HCT116 (cell line): ENCODE measurements at regions not wholly inside any gene's neighbourhood (a gene's known extent, or its start where the extent isn't known, plus 50 kb on each side); places are given as distances from the start of the nearest gene placed in this dataset.

Experiments used
- ATAC-seq: fragments of 200-7000 bp; cut with Tn5 transposase; 2 replicates; pipeline ENCODE4 v1.9.1; 2020; ENCODE audit warnings: mild to moderate bottlenecking, moderate library complexity
- BruUV-seq: library from RNA; stranded (reverse); fragments of 400-500 nt; replicated peaks from 2 replicates; lab custom pipeline; 2021; lab: Mats Ljungman, UMichigan
- CTCF ChIA-PET: fragments of 300-600 bp; sonication (Branson Sonifier 250); formaldehyde crosslinking; loops from one replicate; lab custom pipeline; 2021; ENCODE audit warnings: antibody characterized with exemption; lab: Charles Lee
- POLR2A ChIA-PET: fragments of 300-600, 350-600 bp; sonication (Branson Sonifier 250); formaldehyde crosslinking; loops from one replicate; lab custom pipeline; 2021; ENCODE audit warnings: antibody characterized with exemption; lab: Charles Lee
- RAD21 ChIA-PET, 2 experiments: fragments of 300-600 bp; sonication (Branson Sonifier 250); formaldehyde crosslinking; loops; one replicate each; lab custom pipeline; 2023; ENCODE audit warnings: low total read pairs in 2 of 2; ENCODE audit not compliant: uncharacterized antibody in 2 of 2, unreplicated experiment in 2 of 2, low non-redundant PET in 1 of 2; lab: Charles Lee
- DNase-seq: peaks from one replicate; pipeline ENCODE4 v3.0.0-alpha.2; 2010; ENCODE audit warnings: low read depth, low spot score
- H2AFZ ChIP-seq: fragments of 200-600 bp; shearing (Covaris generic), sonication (generic); 2 replicates; pipeline ENCODE4 v1.6.1; 2017; ENCODE audit warnings: low read depth, mixed run types, mixed read lengths, antibody characterized with exemption, low read length; ENCODE audit not compliant: poor library complexity, severe bottlenecking
- H3K27ac ChIP-seq: 2 replicates; pipeline ENCODE4 v1.5.1; 2012; ENCODE audit warnings: low read depth, low read length
- H3K27me3 ChIP-seq: fragments of 200-600 bp; sonication (generic); 2 replicates; pipeline ENCODE4 v1.6.1; 2016; ENCODE audit warnings: mixed run types, low read length, mixed read lengths; ENCODE audit not compliant: insufficient read depth
- H3K36me3 ChIP-seq, 2 experiments: fragments of 200-500 bp in 1 of 2; fragments of 200-600 bp in 1 of 2; sonication (Bioruptor generic) in 1 of 2; sonication (generic) in 1 of 2; 2 replicates each; pipeline versions ENCODE4 v1.5.1 to v1.6.1; 2014 to 2016; ENCODE audit warnings: low read length in 2 of 2, inconsistent platforms in 1 of 2, mixed read lengths in 1 of 2, mixed run types in 1 of 2; ENCODE audit not compliant: insufficient read depth in 2 of 2, control insufficient read depth in 1 of 2
- H3K4me1 ChIP-seq, 2 experiments: fragments of 200-600 bp in 1 of 2; sonication (generic) in 1 of 2; 2 replicates each; pipeline versions ENCODE4 v1.5.1 to v1.6.1; 2012 to 2017; ENCODE audit warnings: low read length in 2 of 2, inconsistent platforms in 1 of 2, mild to moderate bottlenecking in 1 of 2, mixed read lengths in 1 of 2, mixed run types in 1 of 2, moderate library complexity in 1 of 2; ENCODE audit not compliant: insufficient read depth in 2 of 2, control insufficient read depth in 1 of 2
- H3K4me2 ChIP-seq: fragments of 200-600 bp; sonication (generic); 2 replicates; pipeline ENCODE4 v1.6.1; 2017; ENCODE audit warnings: mixed run types, low read length, mixed read lengths
- H3K4me3 ChIP-seq, 2 experiments: fragments of 200-600 bp in 1 of 2; sonication (generic) in 1 of 2; replicated peaks in 1 of 2; 2 replicates each; pipeline ENCODE4 v1.5.1; 2011 to 2016; ENCODE audit warnings: low read length in 2 of 2, control low read depth in 1 of 2, low read depth in 1 of 2, mild to moderate bottlenecking in 1 of 2, mixed read lengths in 1 of 2, mixed run types in 1 of 2
- H3K79me2 ChIP-seq: fragments of 200-600 bp; sonication (generic); 2 replicates; pipeline ENCODE4 v1.6.1; 2017; ENCODE audit warnings: mild to moderate bottlenecking, mixed run types, low read length, moderate library complexity, mixed read lengths; ENCODE audit not compliant: insufficient read depth
- H3K9ac ChIP-seq: fragments of 200-600 bp; sonication (generic); 2 replicates; pipeline ENCODE4 v1.6.1; 2016; ENCODE audit warnings: low read length, mixed read lengths
- H3K9me2 ChIP-seq: fragments of 200-600 bp; sonication (generic), shearing (Covaris generic); 2 replicates; pipeline ENCODE4 v1.6.1; 2017; ENCODE audit warnings: mixed run types, mild to moderate bottlenecking, moderate library complexity; ENCODE audit not compliant: insufficient read depth
- H3K9me3 ChIP-seq, 2 experiments: fragments of 200-500 bp in 1 of 2; fragments of 200-600 bp in 1 of 2; sonication (Bioruptor generic) in 1 of 2; sonication (generic) in 1 of 2; 2 replicates each; pipeline ENCODE4 v1.6.1; 2014 to 2017; ENCODE audit warnings: low read length in 2 of 2, mixed read lengths in 2 of 2, inconsistent platforms in 1 of 2, low read depth in 1 of 2, mild to moderate bottlenecking in 1 of 2, mixed run types in 1 of 2, moderate library complexity in 1 of 2; ENCODE audit not compliant: control insufficient read depth in 1 of 2, insufficient read depth in 1 of 2
- H4K20me1 ChIP-seq: fragments of 200-600 bp; sonication (generic), shearing (Covaris generic); 2 replicates; pipeline ENCODE4 v1.6.1; 2017; ENCODE audit warnings: mixed run types, mild to moderate bottlenecking, moderate library complexity; ENCODE audit not compliant: insufficient read depth
- CEBPB ChIP-seq: IDR thresholded peaks from 2 replicates; pipeline ENCODE4 v1.6.1; 2012; ENCODE audit warnings: low read depth
- EGR1 ChIP-seq: IDR thresholded peaks from 2 replicates; pipeline ENCODE4 v1.6.1; 2012; ENCODE audit warnings: low read depth
- ELF1 ChIP-seq: IDR thresholded peaks from 2 replicates; pipeline ENCODE4 v1.6.1; 2012; ENCODE audit warnings: low read depth, borderline replicate concordance
- FOSL1 ChIP-seq: IDR thresholded peaks from 2 replicates; pipeline ENCODE4 v1.6.1; 2012; ENCODE audit warnings: low read depth
- RAD21 ChIP-seq: IDR thresholded peaks from 2 replicates; pipeline ENCODE4 v1.6.1; 2012; ENCODE audit warnings: low read depth, mild to moderate bottlenecking
- SP1 ChIP-seq: IDR thresholded peaks from 2 replicates; pipeline ENCODE4 v1.6.1; 2012; ENCODE audit warnings: low read depth
- SRF ChIP-seq: IDR thresholded peaks from 2 replicates; pipeline ENCODE4 v1.6.1; 2012; ENCODE audit warnings: low read depth
- ZFX ChIP-seq: fragments of 450-650 bp; IDR thresholded peaks from 2 replicates; pipeline ENCODE4 v1.6.1; 2017
- ZNF274 ChIP-seq: fragments of 200-500 bp; sonication (Bioruptor generic); IDR thresholded peaks from 2 replicates; pipeline ENCODE4 v1.6.1; 2014; ENCODE audit warnings: mild to moderate bottlenecking, low read depth, low read length, inconsistent platforms
- intact Hi-C: fragments of 100-400 bp; cut with micrococcal nuclease; formaldehyde crosslinking; loops from 2 replicates; pipeline ENCODE4 v1.10.0; 2022
- TF ChIP-seq, protein P1 (sequence below): IDR thresholded peaks from 2 replicates; pipeline ENCODE4 v1.6.1; 2012
- TF ChIP-seq, protein P2 (sequence below): IDR thresholded peaks from 2 replicates; pipeline ENCODE4 v1.6.1; 2012; ENCODE audit warnings: low read depth
- TF ChIP-seq, protein P3 (sequence below): IDR thresholded peaks from 2 replicates; pipeline ENCODE4 v1.6.1; 2011; ENCODE audit warnings: mild to moderate bottlenecking, low read length, moderate library complexity; ENCODE audit not compliant: insufficient replicate concordance; ENCODE audit errors: extremely low read depth
- TF ChIP-seq, protein P4 (sequence below): IDR thresholded peaks from 2 replicates; pipeline ENCODE4 v1.6.1; 2012

DNA sequence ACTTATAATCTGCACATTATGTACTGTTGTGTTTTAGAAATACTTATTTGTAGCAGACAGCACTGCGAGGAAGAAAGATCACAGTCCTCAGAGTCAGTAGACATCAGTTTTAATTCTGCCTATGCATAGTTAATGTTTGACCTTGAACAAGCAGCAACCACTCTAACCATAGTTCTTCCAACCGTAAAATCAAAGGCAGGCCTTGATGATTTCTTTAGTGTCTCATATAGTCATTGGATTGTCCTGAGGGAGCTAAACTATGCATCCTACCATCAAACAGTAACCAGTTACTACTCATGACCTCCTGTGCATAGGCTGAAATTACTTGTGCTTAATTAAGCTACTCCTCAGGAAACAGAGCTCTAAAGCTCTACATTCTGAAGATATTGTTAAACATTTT is 294.8 kb upstream of the STXBP5 start:
- Histone ChIP-seq H3K4me1 (peaks cover 28 to 30% of the 10 kb centered on the region in 2 experiments), H3K4me3 (no peak overlapping the region), H4K20me1 (no peaks in the 10 kb centered on the region), H3K9ac (no peak overlapping the region), H3K36me3 (no peaks in the 10 kb centered on the region), H3K9me2 (no peaks in the 10 kb centered on the region), H3K9me3 (no peaks in the 10 kb centered on the region), H3K79me2 (no peaks in the 10 kb centered on the region), H3K27me3 (no peaks in the 10 kb centered on the region), H2AFZ (no peak overlapping the region), H3K27ac (no peak overlapping the region), H3K4me2 (no peak overlapping the region)
- intact Hi-C loops = loop anchor here (10.0 kb wide), 1 partner anchor 455 kb away; no protein-coding TSS in a partner anchor
- BruUV-seq = no TSS peak
- DNase-seq (no peak), ATAC-seq (no peak)
- CTCF ChIA-PET = no interaction called here
- no peak for TF ChIP-seq CEBPB
- TF ChIP-seq FOSL1 = no peak
- TF ChIP-seq, protein P1, sequence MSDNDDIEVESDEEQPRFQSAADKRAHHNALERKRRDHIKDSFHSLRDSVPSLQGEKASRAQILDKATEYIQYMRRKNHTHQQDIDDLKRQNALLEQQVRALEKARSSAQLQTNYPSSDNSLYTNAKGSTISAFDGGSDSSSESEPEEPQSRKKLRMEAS = no peak
- TF ChIP-seq ZNF274 = no peak
- TF ChIP-seq, protein P2, sequence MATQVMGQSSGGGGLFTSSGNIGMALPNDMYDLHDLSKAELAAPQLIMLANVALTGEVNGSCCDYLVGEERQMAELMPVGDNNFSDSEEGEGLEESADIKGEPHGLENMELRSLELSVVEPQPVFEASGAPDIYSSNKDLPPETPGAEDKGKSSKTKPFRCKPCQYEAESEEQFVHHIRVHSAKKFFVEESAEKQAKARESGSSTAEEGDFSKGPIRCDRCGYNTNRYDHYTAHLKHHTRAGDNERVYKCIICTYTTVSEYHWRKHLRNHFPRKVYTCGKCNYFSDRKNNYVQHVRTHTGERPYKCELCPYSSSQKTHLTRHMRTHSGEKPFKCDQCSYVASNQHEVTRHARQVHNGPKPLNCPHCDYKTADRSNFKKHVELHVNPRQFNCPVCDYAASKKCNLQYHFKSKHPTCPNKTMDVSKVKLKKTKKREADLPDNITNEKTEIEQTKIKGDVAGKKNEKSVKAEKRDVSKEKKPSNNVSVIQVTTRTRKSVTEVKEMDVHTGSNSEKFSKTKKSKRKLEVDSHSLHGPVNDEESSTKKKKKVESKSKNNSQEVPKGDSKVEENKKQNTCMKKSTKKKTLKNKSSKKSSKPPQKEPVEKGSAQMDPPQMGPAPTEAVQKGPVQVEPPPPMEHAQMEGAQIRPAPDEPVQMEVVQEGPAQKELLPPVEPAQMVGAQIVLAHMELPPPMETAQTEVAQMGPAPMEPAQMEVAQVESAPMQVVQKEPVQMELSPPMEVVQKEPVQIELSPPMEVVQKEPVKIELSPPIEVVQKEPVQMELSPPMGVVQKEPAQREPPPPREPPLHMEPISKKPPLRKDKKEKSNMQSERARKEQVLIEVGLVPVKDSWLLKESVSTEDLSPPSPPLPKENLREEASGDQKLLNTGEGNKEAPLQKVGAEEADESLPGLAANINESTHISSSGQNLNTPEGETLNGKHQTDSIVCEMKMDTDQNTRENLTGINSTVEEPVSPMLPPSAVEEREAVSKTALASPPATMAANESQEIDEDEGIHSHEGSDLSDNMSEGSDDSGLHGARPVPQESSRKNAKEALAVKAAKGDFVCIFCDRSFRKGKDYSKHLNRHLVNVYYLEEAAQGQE = no peak
- no peak for TF ChIP-seq RAD21
- TF ChIP-seq SP1 = no peak
- no peak for TF ChIP-seq ELF1
- TF ChIP-seq, protein P3, sequence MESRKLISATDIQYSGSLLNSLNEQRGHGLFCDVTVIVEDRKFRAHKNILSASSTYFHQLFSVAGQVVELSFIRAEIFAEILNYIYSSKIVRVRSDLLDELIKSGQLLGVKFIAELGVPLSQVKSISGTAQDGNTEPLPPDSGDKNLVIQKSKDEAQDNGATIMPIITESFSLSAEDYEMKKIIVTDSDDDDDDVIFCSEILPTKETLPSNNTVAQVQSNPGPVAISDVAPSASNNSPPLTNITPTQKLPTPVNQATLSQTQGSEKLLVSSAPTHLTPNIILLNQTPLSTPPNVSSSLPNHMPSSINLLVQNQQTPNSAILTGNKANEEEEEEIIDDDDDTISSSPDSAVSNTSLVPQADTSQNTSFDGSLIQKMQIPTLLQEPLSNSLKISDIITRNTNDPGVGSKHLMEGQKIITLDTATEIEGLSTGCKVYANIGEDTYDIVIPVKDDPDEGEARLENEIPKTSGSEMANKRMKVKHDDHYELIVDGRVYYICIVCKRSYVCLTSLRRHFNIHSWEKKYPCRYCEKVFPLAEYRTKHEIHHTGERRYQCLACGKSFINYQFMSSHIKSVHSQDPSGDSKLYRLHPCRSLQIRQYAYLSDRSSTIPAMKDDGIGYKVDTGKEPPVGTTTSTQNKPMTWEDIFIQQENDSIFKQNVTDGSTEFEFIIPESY = no peak
- no peak for TF ChIP-seq EGR1
- TF ChIP-seq, protein P4, sequence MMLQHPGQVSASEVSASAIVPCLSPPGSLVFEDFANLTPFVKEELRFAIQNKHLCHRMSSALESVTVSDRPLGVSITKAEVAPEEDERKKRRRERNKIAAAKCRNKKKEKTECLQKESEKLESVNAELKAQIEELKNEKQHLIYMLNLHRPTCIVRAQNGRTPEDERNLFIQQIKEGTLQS = no peak
- TF ChIP-seq SRF = no peak
- TF ChIP-seq ZFX = no peak
- RAD21 ChIA-PET = no interaction called here
- POLR2A ChIA-PET = no interaction called here
